HepG2 (cell line): ENCODE measurements at regions not wholly inside any gene's neighbourhood (a gene's known extent, or its start where the extent isn't known, plus 50 kb on each side); places are given as distances from the start of the nearest gene placed in this dataset.

Experiments used
- ATAC-seq: fragments of 200-7000 bp; cut with Tn5 transposase; 3 replicates; pipeline ENCODE4 v1.9.1; 2020; ENCODE audit warnings: mild to moderate bottlenecking, moderate library complexity
- BruUV-seq: library from RNA; stranded (reverse); fragments of 400-500 nt; replicated peaks from 2 replicates; lab custom pipeline; 2021; lab: Mats Ljungman, UMichigan
- CTCF ChIA-PET: fragments of 300-600 bp; formaldehyde crosslinking; extraction: SDS; loops from one replicate; lab custom pipeline; 2021; ENCODE audit warnings: low total read pairs, inconsistent platforms, low intra/inter-chr PET ratio; lab: Yijun Ruan, JAX
- POLR2A ChIA-PET: fragments of 350-600 bp; sonication (Branson Sonifier 250); formaldehyde crosslinking; loops from one replicate; lab custom pipeline; 2020; ENCODE audit warnings: antibody characterized with exemption, inconsistent platforms; lab: Yijun Ruan, JAX
- DNase-seq: peaks from one replicate; pipeline ENCODE4 v3.0.0-alpha.2; 2015; ENCODE audit warnings: low spot score
- FAIRE-seq: peaks from 3 replicates; lab custom pipeline; 2011; peaks lifted over from hg19 to GRCh38; lab: Jason Lieb, UNC
- H2AFZ ChIP-seq: one replicate; pipeline ENCODE4 v1.6.1; 2011; ENCODE audit warnings: low read length, inconsistent platforms
- H3K27ac ChIP-seq: fragments of 300-600 bp; 3 replicates; pipeline ENCODE4 v1.8.0; 2011; ENCODE audit warnings: mixed run types, mild to moderate bottlenecking, mixed read lengths, low read length, inconsistent platforms; ENCODE audit not compliant: insufficient read depth; ENCODE audit errors: extremely low read length
- H3K27me3 ChIP-seq, 2 experiments: fragments of 200-600 bp in 1 of 2; 2 replicates in 1 of 2; 3 replicates in 1 of 2; pipeline versions ENCODE4 v1.6.0 to v1.8.0; 2011; ENCODE audit warnings: low read length in 2 of 2, mild to moderate bottlenecking in 2 of 2, moderate library complexity in 2 of 2, inconsistent platforms in 1 of 2; ENCODE audit not compliant: insufficient read depth in 2 of 2, control insufficient read depth in 1 of 2
- H3K36me3 ChIP-seq, 2 experiments: fragments of 200-600 bp in 1 of 2; replicated peaks in 1 of 2; 2 replicates in 1 of 2; 3 replicates in 1 of 2; pipeline versions ENCODE4 v1.5.1 to v1.8.0; 2011; ENCODE audit warnings: low read length in 2 of 2, inconsistent platforms in 1 of 2; ENCODE audit not compliant: insufficient read depth in 2 of 2, control insufficient read depth in 1 of 2
- H3K4me1 ChIP-seq: 2 replicates; pipeline ENCODE4 v1.5.1; 2012; ENCODE audit warnings: low read length, inconsistent platforms; ENCODE audit not compliant: insufficient read depth
- H3K4me2 ChIP-seq: 2 replicates; pipeline ENCODE4 v1.6.0; 2011; ENCODE audit warnings: low read depth, low read length, inconsistent platforms
- H3K4me3 ChIP-seq, 3 experiments: fragments of 200-600 bp in 1 of 3; sonication (generic), shearing (Covaris generic) in 1 of 3; replicated peaks in 1 of 3; 2 replicates each; pipeline ENCODE4 v1.5.1; 2011 to 2016; ENCODE audit warnings: low read length in 3 of 3, inconsistent platforms in 2 of 3, low read depth in 2 of 3, mild to moderate bottlenecking in 2 of 3, control low read depth in 1 of 3, mixed read lengths in 1 of 3; ENCODE audit not compliant: insufficient read depth in 1 of 3
- H3K79me2 ChIP-seq: one replicate; pipeline ENCODE4 v1.6.1; 2011; ENCODE audit warnings: low read length, inconsistent platforms; ENCODE audit not compliant: insufficient read depth
- H3K9ac ChIP-seq: 2 replicates; pipeline ENCODE4 v1.6.0; 2011; ENCODE audit warnings: mild to moderate bottlenecking, low read depth, low read length, inconsistent platforms; ENCODE audit not compliant: insufficient read depth
- H3K9me3 ChIP-seq: 2 replicates; pipeline ENCODE4 v1.5.1; 2012; ENCODE audit warnings: mild to moderate bottlenecking, low read length
- H4K20me1 ChIP-seq: 2 replicates; pipeline ENCODE4 v1.6.0; 2011; ENCODE audit warnings: inconsistent platforms, mild to moderate bottlenecking, low read length, moderate library complexity; ENCODE audit not compliant: insufficient read depth
- BCLAF1 ChIP-seq: fragments of 450-650 bp; IDR thresholded peaks from 2 replicates; pipeline ENCODE4 v1.6.1; 2017; ENCODE audit warnings: mild to moderate bottlenecking
- ETV6 ChIP-seq: sonication (generic); formaldehyde crosslinking; conservative IDR thresholded peaks from 2 replicates; pipeline ENCODE4 v1.4.0; 2020; ENCODE audit warnings: missing genetic modification reagents
- FOXO4 ChIP-seq: sonication (generic); formaldehyde crosslinking; conservative IDR thresholded peaks from 2 replicates; pipeline ENCODE4 v1.8.1; 2023; ENCODE audit warnings: missing genetic modification reagents
- KDM4B ChIP-seq: sonication (generic); formaldehyde crosslinking; IDR thresholded peaks from 2 replicates; pipeline ENCODE4 v1.4.0; 2020; ENCODE audit warnings: missing genetic modification reagents
- PLRG1 ChIP-seq: fragments of 450-650 bp; conservative IDR thresholded peaks from 2 replicates; pipeline ENCODE4 v1.6.1; 2016
- RARG ChIP-seq: sonication (generic); formaldehyde crosslinking; IDR thresholded peaks from 2 replicates; pipeline ENCODE4 v1.4.0; 2020; ENCODE audit warnings: low read depth, mild to moderate bottlenecking, missing genetic modification reagents
- USF2 ChIP-seq, 2 experiments: sonication (generic) in 1 of 2; formaldehyde crosslinking in 1 of 2; IDR thresholded peaks; 2 replicates each; pipeline versions ENCODE4 v1.5.1 to v1.6.1; 2011 to 2020; ENCODE audit warnings: borderline replicate concordance in 1 of 2, low read depth in 1 of 2, low read length in 1 of 2, mild to moderate bottlenecking in 1 of 2, missing genetic modification reagents in 1 of 2, moderate library complexity in 1 of 2
- ZKSCAN8 ChIP-seq: IDR thresholded peaks from 2 replicates; pipeline ENCODE4 v1.6.1; 2016; ENCODE audit warnings: borderline replicate concordance, missing genetic modification reagents, missing compliant biosample characterization
- ZNF10 ChIP-seq: sonication (generic); formaldehyde crosslinking; IDR thresholded peaks from 2 replicates; pipeline ENCODE4 v1.4.0; 2020; ENCODE audit warnings: mild to moderate bottlenecking, low read depth, missing genetic modification reagents, borderline replicate concordance
- ZNF225 ChIP-seq: sonication (generic); formaldehyde crosslinking; IDR thresholded peaks from 2 replicates; pipeline ENCODE4 v1.4.0; 2020; ENCODE audit warnings: mild to moderate bottlenecking, missing genetic modification reagents
- ZNF432 ChIP-seq: sonication (generic); formaldehyde crosslinking; IDR thresholded peaks from 2 replicates; pipeline ENCODE4 v1.5.0; 2020; ENCODE audit warnings: missing genetic modification reagents, mild to moderate bottlenecking, borderline replicate concordance
- ZNF562 ChIP-seq: sonication (generic); formaldehyde crosslinking; IDR thresholded peaks from 2 replicates; pipeline ENCODE4 v1.8.0; 2022; ENCODE audit warnings: missing genetic modification reagents, borderline replicate concordance
- ZNF790 ChIP-seq: sonication (generic); formaldehyde crosslinking; IDR thresholded peaks from 2 replicates; pipeline ENCODE4 v1.8.0; 2022; ENCODE audit warnings: missing genetic modification reagents, mild to moderate bottlenecking, borderline replicate concordance
- WGBS: methylation state at CpG from one replicate; pipeline ENCODE4 v1.1.6; 2017; ENCODE audit warnings: low lambda C conversion rate; 5-methylcytosine and 5-hydroxymethylcytosine counted together
- in situ Hi-C: cut with HindIII; loops from 2 replicates; pipeline ENCODE4 v1.10.0; 2017; ENCODE audit warnings: low pct_unique_long_range_greater_than_20kb; ENCODE audit not compliant: extremely low pct_ligation_motif_present
- intact Hi-C: fragments of 100-400 bp; cut with micrococcal nuclease; formaldehyde crosslinking; loops from one replicate; pipeline ENCODE4 v1.10.0; 2022; ENCODE audit not compliant: unreplicated experiment
- TF ChIP-seq, protein P1 (sequence below): sonication (generic); formaldehyde crosslinking; IDR thresholded peaks from 2 replicates; pipeline ENCODE4 v1.5.0; 2020; ENCODE audit warnings: missing genetic modification reagents
- TF ChIP-seq, protein P2 (sequence below): sonication (generic); formaldehyde crosslinking; IDR thresholded peaks from 2 replicates; pipeline ENCODE4 v1.4.0; 2020; ENCODE audit warnings: missing genetic modification reagents
- TF ChIP-seq, protein P3 (sequence below): sonication (generic); formaldehyde crosslinking; IDR thresholded peaks from 2 replicates; pipeline ENCODE4 v1.5.1; 2020; ENCODE audit warnings: missing genetic modification reagents, mild to moderate bottlenecking, borderline replicate concordance

- Histone ChIP-seq H3K4me2 (no peak overlapping the region), H3K36me3 (no peaks in the 10 kb centered on the region), H3K27ac (no peak overlapping the region), H3K4me1 (no peaks in the 10 kb centered on the region), H4K20me1 (no peaks in the 10 kb centered on the region), H2AFZ (no peak overlapping the region), H3K27me3 (no peaks in the 10 kb centered on the region), H3K79me2 (no peaks in the 10 kb centered on the region), H3K4me3 (no peak overlapping the region)
- ChIA-PET POLR2A (no interaction called here), CTCF (no interaction called here)
- no TSS peak for BruUV-seq
- in situ Hi-C loops = no loop called here
- intact Hi-C loops = no loop called here
- 0% methylated on average over 1 of the region's 6 CpGs for WGBS
- DNase-seq (no peak), FAIRE-seq (no peak)
- TF ChIP-seq PLRG1 (no peak), USF2 (IDR thresholded peaks at IDR 0.05; ENCODE audit: low read depth, low read length) (no peak), USF2 (CRISPR knock-in tag; IDR thresholded peaks at IDR 0.05; ENCODE audit: borderline replicate concordance) (no peak), ZNF225 (CRISPR knock-in tag) (no peak), ZNF562 (no peak), BCLAF1 (no peak), ZNF432 (CRISPR knock-in tag) (no peak), ZNF790 (CRISPR knock-in tag) (no peak), FOXO4 (CRISPR knock-in tag) (no peak), RARG (no peak), ETV6 (CRISPR knock-in tag) (no peak), ZKSCAN8 (no peak), ZNF10 (CRISPR knock-in tag) (no peak), KDM4B (CRISPR knock-in tag) (no peak)
- TF ChIP-seq, protein P1, sequence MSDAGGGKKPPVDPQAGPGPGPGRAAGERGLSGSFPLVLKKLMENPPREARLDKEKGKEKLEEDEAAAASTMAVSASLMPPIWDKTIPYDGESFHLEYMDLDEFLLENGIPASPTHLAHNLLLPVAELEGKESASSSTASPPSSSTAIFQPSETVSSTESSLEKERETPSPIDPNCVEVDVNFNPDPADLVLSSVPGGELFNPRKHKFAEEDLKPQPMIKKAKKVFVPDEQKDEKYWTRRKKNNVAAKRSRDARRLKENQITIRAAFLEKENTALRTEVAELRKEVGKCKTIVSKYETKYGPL (CRISPR knock-in tag) = no peak
- TF ChIP-seq, protein P2, sequence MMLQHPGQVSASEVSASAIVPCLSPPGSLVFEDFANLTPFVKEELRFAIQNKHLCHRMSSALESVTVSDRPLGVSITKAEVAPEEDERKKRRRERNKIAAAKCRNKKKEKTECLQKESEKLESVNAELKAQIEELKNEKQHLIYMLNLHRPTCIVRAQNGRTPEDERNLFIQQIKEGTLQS (CRISPR knock-in tag) = no peak
- TF ChIP-seq, protein P3, sequence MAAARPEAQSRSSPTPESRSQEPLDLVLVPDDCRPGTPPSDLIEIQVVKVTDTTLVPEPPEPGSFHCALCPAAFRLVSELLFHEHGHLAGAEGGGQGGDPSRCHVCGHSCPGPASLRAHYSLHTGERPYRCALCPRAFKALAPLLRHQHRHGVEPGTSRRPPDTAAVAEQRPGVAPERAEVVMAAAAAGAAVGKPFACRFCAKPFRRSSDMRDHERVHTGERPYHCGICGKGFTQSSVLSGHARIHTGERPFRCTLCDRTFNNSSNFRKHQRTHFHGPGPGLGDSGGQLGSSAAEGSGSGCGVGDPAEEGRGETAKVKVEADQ = no peak
- TF ChIP-seq, all 625 proteins: peak for 0
- ATAC-seq = no peak
- H3K9me3 ChIP-seq = peaks cover 28% of the 10 kb centered on the region
- H3K9ac ChIP-seq = no peak overlapping the region
Measured at GRCh38 chr13:19070398-19070735, 111.3 kb downstream of the TUBA3C start.
